ENCODE measurements at regions not wholly inside any gene's neighbourhood (a gene's known extent, or its start where the extent isn't known, plus 50 kb on each side); places are given as distances from the start of the nearest gene placed in this dataset.

DNA sequence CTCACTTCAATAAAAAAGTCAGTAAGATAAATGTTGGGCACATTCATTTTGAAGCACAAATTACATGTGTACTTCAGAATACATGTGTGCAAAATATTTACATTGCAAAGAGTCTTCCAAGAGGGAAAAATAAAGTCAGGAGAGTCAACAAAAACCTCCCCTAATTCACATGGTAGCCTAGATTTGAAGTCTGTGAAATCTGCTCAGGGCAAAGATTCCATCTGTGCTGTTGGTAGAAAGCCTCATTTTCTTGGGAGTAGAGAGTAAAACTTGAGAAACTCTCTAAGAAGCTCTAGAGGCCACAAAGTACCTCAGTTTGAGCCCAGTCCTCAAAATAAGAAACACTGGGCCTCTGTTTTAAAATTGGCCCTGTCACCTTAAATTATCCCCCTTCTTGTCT, 303.4 kb downstream of the RAB28 start:
- Histone ChIP-seq H3K4me2 (no peak overlapping the region), H3K27ac (ENCODE audit: low read depth in 2 of 2, low read length in 1 of 2) (no peak overlapping the region), H3F3A (replicated peaks; ENCODE audit: insufficient read depth) (no peaks in the 10 kb centered on the region), H3K9me2 (no peaks in the 10 kb centered on the region), H3K27me3 (ENCODE audit: insufficient read depth) (no peaks in the 10 kb centered on the region), H2AFZ (ENCODE audit: low read depth) (no peak overlapping the region), H3K79me2 (ENCODE audit: insufficient read depth) (no peaks in the 10 kb centered on the region), H3K9me3 (no peaks in the 10 kb centered on the region), H4K20me1 (ENCODE audit: insufficient read depth) (no peaks in the 10 kb centered on the region), H3K4me3 (ENCODE audit: low read depth in 2 of 2, low read length in 1 of 2) (no peak overlapping the region), H3K4me1 (ENCODE audit: control insufficient read depth in 1 of 2, insufficient read depth in 2 of 2, low read depth in 1 of 2, low read length in 1 of 2) (peaks cover 0 to 2% of the 10 kb centered on the region in 2 experiments; a peak in 1 of 4 replicates), H3K36me3 (replicated peaks in 1 of 2; ENCODE audit: control insufficient read depth in 1 of 2, insufficient read depth in 2 of 2, low read length in 1 of 2) (no peaks in the 10 kb centered on the region), H3K9ac (no peak overlapping the region)
- no peak for TF ChIP-seq TCF12 (IDR thresholded peaks at IDR 0.05)
- no peak for TF ChIP-seq YY1 (IDR thresholded peaks at IDR 0.05; ENCODE audit: low read depth)
- TF ChIP-seq, protein P1, sequence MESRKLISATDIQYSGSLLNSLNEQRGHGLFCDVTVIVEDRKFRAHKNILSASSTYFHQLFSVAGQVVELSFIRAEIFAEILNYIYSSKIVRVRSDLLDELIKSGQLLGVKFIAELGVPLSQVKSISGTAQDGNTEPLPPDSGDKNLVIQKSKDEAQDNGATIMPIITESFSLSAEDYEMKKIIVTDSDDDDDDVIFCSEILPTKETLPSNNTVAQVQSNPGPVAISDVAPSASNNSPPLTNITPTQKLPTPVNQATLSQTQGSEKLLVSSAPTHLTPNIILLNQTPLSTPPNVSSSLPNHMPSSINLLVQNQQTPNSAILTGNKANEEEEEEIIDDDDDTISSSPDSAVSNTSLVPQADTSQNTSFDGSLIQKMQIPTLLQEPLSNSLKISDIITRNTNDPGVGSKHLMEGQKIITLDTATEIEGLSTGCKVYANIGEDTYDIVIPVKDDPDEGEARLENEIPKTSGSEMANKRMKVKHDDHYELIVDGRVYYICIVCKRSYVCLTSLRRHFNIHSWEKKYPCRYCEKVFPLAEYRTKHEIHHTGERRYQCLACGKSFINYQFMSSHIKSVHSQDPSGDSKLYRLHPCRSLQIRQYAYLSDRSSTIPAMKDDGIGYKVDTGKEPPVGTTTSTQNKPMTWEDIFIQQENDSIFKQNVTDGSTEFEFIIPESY (IDR thresholded peaks at IDR 0.05; ENCODE audit: borderline replicate concordance, low read depth) = no peak
- TF ChIP-seq JUND (IDR thresholded peaks at IDR 0.05) = no peak
- TF ChIP-seq, protein P2, sequence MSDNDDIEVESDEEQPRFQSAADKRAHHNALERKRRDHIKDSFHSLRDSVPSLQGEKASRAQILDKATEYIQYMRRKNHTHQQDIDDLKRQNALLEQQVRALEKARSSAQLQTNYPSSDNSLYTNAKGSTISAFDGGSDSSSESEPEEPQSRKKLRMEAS (IDR thresholded peaks at IDR 0.05; ENCODE audit: low read depth) = no peak
- TF ChIP-seq ELF1 (IDR thresholded peaks at IDR 0.05) = no peak
- TF ChIP-seq MEF2A (IDR thresholded peaks at IDR 0.05; ENCODE audit: borderline replicate concordance, low read depth) = no peak
- TF ChIP-seq CTCF (IDR thresholded peaks at IDR 0.05) = no peak
- TF ChIP-seq USF2 (IDR thresholded peaks at IDR 0.05; ENCODE audit: borderline replicate concordance, low read depth, low read length) = no peak
- no peak for TF ChIP-seq NRF1 (IDR thresholded peaks at IDR 0.05; ENCODE audit: low read depth, low read length)
- TF ChIP-seq SIN3A (IDR thresholded peaks at IDR 0.05; ENCODE audit: borderline replicate concordance, low read depth, low read length) = no peak
- TF ChIP-seq RAD21 (IDR thresholded peaks at IDR 0.05; ENCODE audit: low read length) = no peak
- no peak for TF ChIP-seq POLR2AphosphoS5 (IDR thresholded peaks at IDR 0.05; ENCODE audit: low read depth, low read length)
- TF ChIP-seq IRF3 (IDR thresholded peaks at IDR 0.05; ENCODE audit: low read depth, low read length) = no peak
- no peak for TF ChIP-seq EZH2phosphoT487 (IDR thresholded peaks at IDR 0.05; ENCODE audit: borderline replicate concordance, low read depth)
- TF ChIP-seq NFIC (IDR thresholded peaks at IDR 0.05; ENCODE audit: borderline replicate concordance) = no peak
- TF ChIP-seq REST (IDR thresholded peaks at IDR 0.05; ENCODE audit: low read depth, low read length) = no peak
- no peak for TF ChIP-seq RFX5 (IDR thresholded peaks at IDR 0.05; ENCODE audit: low read length)
- no peak for TF ChIP-seq GABPA (IDR thresholded peaks at IDR 0.05; ENCODE audit: low read depth)
- ChIA-PET POLR2A (no interaction called here), CTCF (no interaction called here)
- no peak for DNase-seq
